ENCODE measurements at regions not wholly inside any gene's neighbourhood (a gene's known extent, or its start where the extent isn't known, plus 50 kb on each side); places are given as distances from the start of the nearest gene placed in this dataset.
"Not testable (repeated sequence)": the region's sequence is repeated elsewhere in the genome, so short reads cannot be mapped to it uniquely, and the experiment has no call there.

DNA sequence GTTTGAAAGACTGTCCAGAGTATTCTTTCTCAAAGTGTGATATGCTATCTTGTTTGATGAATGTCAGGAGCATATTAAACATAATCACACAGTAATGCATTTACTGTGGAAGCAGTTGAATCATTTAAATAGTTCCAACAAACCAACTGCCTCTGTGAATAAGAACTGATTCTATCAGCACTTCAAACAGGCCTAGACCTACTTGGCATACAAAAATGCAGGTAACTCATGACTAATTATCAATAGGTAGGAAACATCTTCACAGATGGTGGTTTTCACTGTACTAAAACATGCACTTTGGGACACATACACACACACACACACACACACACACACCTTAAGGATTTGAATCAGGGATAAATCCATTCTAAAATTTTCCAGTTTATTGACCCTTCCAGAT, 91.2 kb upstream of the SNX2 start:
- TF ChIP-seq, protein P1, sequence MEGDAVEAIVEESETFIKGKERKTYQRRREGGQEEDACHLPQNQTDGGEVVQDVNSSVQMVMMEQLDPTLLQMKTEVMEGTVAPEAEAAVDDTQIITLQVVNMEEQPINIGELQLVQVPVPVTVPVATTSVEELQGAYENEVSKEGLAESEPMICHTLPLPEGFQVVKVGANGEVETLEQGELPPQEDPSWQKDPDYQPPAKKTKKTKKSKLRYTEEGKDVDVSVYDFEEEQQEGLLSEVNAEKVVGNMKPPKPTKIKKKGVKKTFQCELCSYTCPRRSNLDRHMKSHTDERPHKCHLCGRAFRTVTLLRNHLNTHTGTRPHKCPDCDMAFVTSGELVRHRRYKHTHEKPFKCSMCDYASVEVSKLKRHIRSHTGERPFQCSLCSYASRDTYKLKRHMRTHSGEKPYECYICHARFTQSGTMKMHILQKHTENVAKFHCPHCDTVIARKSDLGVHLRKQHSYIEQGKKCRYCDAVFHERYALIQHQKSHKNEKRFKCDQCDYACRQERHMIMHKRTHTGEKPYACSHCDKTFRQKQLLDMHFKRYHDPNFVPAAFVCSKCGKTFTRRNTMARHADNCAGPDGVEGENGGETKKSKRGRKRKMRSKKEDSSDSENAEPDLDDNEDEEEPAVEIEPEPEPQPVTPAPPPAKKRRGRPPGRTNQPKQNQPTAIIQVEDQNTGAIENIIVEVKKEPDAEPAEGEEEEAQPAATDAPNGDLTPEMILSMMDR (IDR thresholded peaks at IDR 0.05; ENCODE audit: borderline replicate concordance, insufficient read depth, low read depth, low read length): no peak
- H3K4me3 ChIP-seq (ENCODE audit: low read depth, low read length): no peak overlapping the region

DNA sequence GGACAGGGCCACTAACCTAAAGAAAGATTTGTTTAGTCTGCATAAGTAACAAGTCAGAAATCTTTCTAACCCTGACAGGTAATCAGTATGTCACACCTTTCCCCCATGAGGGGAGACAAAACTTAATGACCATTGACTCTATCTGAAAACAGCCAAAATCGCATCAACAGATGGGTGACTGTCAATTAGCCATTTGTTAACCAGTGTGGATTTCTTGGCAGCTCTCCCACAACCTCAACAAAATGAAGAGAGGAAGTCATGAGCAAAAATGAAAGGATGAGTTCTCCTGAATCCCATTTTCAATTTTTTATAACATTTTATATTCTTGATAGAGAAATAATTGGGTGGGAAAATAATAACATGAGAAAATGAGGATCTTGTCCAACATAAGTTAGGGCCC, 84.6 kb upstream of the SNX2 start:
- TF ChIP-seq, protein P1 (IDR thresholded peaks at IDR 0.05; ENCODE audit: borderline replicate concordance, insufficient read depth, low read depth, low read length): no peak
- H3K4me3 ChIP-seq (ENCODE audit: low read depth, low read length): no peak overlapping the region

DNA sequence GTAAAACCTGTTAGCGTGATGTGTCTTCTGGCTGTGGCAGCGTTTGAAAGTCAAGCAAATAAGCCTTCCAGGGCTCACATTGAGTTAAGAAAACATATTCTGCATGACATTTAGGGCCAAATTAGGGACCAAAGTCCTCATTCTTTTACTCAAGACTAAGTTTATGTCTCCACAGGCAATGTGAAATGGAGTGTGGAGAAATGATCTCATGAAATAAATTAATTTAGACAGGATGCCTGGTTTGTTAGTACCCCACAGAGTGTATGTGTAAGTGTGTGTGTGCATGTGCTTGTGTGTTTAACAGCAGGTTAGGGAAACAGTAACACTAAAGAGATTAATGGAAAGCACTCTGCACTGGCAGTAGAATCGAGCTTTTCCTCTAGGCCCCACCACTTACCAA, 82.9 kb upstream of the SNX2 start:
- no peak overlapping the region for H3K4me3 ChIP-seq (ENCODE audit: low read depth, low read length)
- TF ChIP-seq, protein P1 (IDR thresholded peaks at IDR 0.05; ENCODE audit: borderline replicate concordance, insufficient read depth, low read depth, low read length): no peak

DNA sequence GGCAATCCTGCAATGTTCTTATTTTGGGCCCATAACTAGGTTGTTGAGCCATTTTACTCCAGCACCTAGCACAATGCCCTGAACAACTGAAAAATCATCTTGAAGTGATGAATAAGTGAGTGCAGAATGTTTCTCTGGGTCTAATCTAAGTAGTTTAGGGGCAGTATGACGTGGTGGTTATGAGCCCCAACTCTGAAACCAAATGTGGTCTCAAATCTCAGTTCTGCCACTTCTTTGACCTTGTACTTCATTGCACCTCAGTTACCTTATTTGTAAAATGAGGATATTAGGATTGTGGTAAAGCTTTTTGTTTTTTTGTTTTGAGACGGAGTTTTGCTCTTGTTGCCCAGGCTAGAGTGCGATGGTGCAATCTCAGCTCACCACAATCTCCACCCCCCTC, 80.9 kb upstream of the SNX2 start:
- H3K4me3 ChIP-seq (ENCODE audit: low read depth, low read length): no peak overlapping the region
- TF ChIP-seq, protein P1 (IDR thresholded peaks at IDR 0.05; ENCODE audit: borderline replicate concordance, insufficient read depth, low read depth, low read length): no peak

DNA sequence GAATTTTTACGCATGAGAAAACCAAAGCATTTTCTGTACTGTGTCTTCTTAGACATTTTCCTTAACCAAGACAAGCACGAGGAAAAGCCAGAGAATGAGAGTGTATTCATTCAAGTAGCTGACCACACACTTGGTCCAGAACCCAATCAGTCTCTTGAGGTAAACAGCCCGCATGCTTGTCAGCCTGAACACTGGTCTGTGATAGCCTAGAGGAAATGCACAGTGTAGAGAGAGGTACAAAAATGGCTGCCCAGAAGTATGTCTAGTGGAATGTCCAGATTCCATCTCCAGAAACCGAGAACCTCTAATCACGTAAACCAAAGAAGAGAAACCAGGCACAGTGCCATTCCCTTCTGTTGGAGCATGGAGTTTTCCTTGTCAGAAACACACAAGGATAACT, 80.0 kb upstream of the SNX2 start:
- TF ChIP-seq, protein P1 (IDR thresholded peaks at IDR 0.05; ENCODE audit: borderline replicate concordance, insufficient read depth, low read depth, low read length): no peak
- no peak overlapping the region for H3K4me3 ChIP-seq (ENCODE audit: low read depth, low read length)

DNA sequence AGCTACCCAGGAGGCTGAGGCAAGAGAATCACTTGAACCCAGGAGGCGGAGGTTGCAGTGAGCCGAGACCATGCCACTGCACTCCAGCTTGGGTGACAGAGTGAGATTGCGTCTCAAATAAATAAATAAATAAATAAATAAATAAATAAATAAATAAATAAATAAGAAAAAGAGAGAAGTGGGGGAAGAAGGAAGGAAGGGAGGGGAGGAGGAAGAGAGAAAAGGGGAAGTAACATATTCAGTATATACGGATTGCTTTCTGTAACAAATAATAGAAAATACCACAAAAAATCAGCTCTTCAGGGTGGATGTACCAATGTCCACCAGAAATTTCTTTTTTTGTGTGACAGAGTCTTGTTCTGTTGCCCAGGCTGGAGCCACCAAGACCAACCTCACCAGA, 78.1 kb upstream of the SNX2 start:
- H3K4me3 ChIP-seq (ENCODE audit: low read depth, low read length): not testable (repeated sequence)

DNA sequence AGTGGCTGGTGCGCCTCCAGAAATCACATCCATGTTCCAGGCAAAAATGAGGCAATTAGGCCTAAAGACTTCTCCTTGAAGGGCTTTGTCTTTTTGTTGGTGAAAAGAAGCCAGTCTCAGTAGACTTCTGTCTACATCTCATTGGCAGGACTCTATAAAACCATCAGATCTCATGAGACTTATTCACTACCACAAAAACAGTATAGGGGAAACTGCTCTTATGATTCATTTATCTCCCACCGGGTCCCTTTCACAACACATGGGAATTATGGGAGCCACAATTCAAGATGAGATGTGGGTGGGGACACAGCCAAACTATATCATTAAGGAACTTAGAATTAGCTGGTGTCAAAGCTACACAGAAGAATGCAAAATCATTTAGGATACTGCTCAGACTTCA, 77.7 kb upstream of the SNX2 start:
- no peak overlapping the region for H3K4me3 ChIP-seq (ENCODE audit: low read depth, low read length)
- TF ChIP-seq, protein P1 (IDR thresholded peaks at IDR 0.05; ENCODE audit: borderline replicate concordance, insufficient read depth, low read depth, low read length): no peak

DNA sequence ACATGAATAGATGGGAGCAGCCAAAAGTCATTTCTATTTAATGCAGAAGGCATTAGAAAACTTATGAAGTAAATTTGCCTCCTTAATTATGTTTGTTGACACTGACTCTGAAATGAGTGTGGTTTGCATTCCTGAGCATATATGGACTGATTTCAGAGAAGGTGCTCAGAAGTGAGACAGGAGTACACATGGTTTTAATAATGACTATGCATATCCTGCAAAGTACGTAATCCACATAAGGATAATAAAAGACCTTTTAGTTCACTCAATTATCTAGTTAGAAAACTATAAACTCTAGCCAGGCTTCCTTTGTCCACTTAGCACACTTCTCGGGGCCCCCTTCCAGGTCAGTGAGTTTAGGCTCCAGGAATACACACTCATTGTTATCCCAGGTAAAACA, 75.7 kb upstream of the SNX2 start:
- TF ChIP-seq, protein P1 (IDR thresholded peaks at IDR 0.05; ENCODE audit: borderline replicate concordance, insufficient read depth, low read depth, low read length): no peak
- no peak overlapping the region for H3K4me3 ChIP-seq (ENCODE audit: low read depth, low read length)

Measured in GM12875 (cell line).